ENCODE measurements at regions not wholly inside any gene's neighbourhood (a gene's known extent, or its start where the extent isn't known, plus 50 kb on each side); places are given as distances from the start of the nearest gene placed in this dataset.

GRCh38 chr2:65880436-65880835 lies 448.0 kb upstream of the SPRED2 start:
- DNase-seq = no peak

DNA sequence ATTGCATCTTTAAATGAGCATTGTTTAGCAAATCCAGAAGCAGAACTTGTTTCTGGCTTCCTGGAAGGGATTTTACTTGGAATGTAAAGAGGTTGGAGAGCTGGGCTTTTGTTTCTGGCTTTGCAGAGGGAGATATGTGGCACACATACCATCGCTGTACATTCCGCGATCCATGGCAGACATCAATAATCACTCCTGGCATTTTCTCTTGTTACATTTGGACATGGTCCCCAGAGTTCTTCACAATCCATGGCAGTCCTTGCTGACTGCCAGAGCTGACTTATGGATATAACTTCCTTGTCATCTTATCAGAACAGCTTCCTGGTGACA lies 445.6 kb upstream of the SPRED2 start:
- DNase-seq = no peak

DNA sequence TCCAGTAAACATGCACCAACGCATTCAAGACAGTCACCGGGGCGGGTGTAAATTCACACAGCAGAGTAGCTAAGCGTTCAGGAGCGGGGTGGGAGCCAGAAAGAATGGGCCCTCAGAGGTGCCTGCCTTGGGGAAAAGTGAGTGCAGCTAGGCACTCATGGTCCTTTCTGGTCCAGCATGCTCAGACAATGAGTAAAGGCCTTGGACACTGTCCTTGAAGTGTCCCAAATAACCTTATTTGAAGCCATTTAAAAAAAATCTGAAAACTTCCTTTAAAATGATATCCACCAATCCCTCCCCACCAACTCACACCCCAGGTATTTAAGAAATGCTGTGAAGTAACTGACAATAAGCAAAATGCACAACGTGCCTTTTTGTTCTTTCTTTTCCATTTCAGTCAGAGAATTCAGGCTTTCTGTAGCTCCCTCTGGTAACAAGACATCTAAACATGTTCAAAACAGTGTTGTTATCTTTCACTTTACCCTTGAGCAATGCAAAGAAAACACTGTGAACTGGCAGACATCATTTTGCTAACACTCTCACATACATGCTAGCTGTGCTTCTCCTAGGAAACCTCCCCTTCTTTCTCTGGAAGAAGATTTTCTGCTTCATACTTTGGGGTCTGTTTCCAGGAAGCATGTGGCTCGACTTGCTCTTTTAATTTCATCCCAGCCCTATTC lies 445.1 kb upstream of the SPRED2 start:
- no peak for DNase-seq

DNA sequence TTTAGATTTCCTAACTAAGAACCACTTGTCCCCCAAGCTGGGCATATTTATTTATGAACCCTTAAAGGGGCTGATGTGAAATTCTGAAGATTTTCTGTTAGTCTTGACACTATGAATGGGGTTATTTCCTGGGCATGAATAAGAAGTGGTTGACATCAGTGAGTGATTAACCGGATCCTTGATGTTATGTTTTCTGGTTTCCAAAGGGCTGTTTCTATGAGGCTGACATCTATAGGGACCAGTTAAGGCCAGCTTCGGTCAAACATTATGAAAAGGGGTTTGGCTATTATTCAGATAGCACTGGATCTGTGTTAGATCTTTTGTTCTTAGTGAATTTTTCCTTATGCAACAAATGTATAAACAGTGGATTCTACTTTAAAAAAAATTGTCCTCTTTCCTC lies 443.7 kb upstream of the SPRED2 start:
- no peak for DNase-seq

DNA sequence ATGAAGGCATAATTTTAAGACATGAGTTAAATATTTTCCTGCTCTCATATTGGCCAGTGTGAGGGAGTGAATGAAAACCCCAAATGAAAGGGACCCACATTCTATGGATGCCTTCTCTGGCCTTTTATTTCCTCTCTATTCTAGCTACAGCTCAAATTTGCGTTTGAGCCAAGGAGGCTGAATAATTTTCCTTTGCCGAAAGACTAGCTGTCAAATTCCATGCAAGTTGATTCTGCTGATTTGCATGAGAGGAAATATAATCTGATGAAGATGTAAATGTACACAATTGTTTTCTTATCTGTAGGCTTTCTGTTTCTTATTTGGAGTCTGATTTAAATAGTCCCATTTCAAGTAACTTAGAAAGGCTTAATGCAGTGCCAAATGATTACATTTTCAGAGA lies 438.4 kb upstream of the SPRED2 start:
- no peak for DNase-seq

DNA sequence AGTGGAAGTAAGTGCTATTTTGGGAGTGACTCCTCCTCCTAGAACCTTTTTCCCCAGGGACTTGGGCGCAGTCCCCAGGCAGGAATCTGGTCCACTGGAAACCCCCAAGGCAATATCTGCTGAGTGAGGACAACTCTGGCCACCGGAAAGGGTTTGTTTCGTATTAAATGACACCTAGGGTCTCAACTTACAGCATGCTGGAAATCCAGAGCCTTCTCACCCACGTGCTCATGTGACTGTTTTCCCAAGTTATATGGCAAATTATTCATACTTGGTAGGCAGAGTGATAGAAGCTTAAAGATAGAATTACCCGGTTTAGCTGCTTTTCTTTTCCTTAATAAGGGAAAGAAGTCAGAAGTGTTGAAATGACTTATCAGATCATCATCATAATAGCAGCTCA lies 436.9 kb upstream of the SPRED2 start:
- no peak for DNase-seq

DNA sequence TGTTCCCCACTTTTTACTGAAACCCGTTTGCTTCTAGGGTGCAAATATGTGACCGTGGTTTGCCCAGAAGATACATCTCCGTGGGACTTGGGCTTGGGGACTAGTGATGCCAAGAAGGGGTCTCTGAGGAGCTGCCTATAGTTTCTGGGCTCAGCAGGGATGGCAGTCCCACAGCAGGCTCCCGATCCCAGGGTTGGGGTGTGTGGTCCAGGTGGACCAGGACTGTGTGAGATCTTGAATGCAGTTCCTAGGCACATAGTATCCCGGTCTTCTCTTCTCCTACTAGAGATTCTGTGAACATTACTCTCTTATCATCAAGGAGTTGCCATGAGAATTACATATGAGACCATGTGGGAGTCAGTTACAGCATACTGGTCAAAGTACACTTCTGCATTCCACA lies 435.8 kb upstream of the SPRED2 start:
- DNase-seq = no peak

DNA sequence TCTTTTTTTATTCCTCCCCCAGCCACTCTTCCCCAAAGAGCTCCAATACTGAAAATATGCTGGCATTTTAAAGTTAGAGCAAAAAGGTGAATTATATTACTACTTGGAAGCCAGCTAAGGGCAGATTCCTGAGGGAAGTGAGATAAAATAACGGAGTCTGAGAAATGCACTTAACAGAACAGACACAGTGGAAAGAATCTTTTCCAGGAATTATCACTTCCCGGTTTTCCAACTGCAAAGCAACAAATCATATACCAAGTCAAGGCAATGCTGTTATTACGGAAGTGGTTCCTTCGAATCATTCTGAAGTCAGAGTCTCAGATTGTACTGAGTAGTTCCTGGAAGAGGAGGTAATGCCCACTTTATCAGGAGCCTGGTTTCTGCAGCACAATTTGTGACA lies 435.0 kb upstream of the SPRED2 start:
- no peak for DNase-seq

DNA sequence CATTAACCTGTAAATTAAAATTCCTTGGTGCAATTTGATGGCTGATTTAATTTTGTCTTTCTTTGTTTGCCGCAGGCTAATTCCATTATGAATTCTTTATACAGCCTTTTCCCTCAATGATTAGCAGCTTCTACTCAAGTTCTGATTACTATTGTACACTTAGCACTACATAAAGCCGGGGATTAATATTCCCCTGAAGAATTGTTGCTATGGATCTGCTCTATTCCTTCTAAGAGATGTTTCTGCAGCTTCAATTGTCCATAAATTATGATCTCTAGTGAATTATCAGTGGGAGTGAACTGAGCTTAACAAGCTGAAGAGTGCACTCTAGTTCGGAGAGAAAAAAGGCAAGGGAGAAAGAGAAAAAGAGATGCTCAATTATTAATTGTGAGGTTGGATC lies 433.7 kb upstream of the SPRED2 start:
- no peak for DNase-seq

DNA sequence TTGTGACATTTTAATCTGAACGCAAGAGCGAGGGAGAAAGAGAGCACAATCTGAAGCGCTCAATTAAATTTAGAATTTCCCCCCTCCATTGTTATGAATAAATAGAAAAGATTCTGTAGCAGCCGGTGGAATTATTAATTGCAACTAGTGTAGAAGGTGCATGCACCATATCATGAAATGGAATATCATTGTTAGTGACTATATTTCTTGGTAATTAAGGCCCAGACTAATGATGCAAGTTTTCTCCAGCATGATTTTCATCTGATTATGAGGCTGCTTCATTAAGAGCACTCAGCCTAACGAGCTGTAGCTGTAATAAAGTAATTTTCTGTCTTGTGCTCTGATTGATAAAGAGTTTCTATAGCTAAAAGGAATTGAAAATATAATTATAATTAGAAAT lies 432.2 kb upstream of the SPRED2 start:
- DNase-seq = no peak

DNA sequence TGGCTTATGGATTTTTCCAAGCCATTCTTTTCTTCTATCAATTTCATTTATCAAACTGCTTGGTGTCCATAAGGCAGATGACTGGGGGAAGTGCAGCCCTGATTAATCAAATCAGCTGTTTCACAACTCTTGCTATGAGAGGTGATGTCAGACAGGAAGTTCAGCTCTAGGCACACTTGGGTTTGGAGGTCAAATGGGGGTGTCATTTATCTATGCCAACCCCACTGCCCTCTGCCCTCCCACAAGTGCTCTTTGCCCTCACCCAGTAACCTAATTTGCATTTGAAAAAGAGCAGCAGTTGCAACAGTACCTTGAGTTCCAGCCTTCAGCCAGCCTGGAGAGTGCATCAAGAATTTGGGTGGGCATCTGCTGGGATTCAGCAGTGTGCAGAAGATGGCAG lies 431.3 kb upstream of the SPRED2 start:
- no peak for DNase-seq

DNA sequence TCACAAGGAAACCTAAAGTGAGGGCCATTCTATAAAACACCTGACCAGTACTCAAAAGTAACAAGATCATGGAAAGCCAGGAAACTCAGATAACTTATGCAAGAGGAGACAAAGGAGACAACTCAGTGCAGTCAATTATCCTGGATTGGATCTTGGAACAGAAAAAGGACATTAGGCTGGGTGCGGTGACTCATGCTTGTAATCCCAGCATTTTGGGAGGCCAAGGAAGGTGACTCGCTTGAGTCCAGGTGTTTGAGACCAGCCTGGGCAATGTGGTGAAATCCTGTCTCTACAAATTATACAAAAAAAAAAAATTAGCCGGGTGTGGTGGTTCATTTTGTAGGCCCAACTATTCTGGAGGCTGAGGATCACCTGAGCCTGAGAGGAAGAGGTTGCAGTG lies 424.5 kb upstream of the SPRED2 start:
- DNase-seq = no peak

- DNase-seq = no peak
Measured at GRCh38 chr2:65856423-65856822, 424.0 kb upstream of the SPRED2 start.

DNA sequence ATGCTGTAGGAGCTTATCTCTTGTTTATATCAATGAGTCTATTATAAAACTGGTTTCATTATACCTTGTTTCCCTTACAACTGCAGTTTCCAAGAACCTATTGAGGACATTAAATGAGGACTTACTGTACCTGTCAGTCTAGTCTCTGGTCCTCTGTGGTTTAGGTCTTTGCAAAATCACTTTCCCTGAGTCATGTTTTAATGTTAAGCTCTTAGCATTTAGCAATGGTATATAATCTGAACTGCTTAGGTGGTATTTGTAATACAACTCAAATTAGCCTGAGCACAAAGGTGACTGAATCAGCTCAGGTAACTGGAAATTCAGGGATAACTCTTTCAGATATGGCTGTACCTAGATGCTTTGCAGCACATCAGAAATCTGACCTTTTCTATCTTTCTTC lies 418.3 kb upstream of the SPRED2 start:
- DNase-seq = no peak

- no peak for DNase-seq
Measured at GRCh38 chr2:65846989-65847678, 414.7 kb upstream of the SPRED2 start.

DNA sequence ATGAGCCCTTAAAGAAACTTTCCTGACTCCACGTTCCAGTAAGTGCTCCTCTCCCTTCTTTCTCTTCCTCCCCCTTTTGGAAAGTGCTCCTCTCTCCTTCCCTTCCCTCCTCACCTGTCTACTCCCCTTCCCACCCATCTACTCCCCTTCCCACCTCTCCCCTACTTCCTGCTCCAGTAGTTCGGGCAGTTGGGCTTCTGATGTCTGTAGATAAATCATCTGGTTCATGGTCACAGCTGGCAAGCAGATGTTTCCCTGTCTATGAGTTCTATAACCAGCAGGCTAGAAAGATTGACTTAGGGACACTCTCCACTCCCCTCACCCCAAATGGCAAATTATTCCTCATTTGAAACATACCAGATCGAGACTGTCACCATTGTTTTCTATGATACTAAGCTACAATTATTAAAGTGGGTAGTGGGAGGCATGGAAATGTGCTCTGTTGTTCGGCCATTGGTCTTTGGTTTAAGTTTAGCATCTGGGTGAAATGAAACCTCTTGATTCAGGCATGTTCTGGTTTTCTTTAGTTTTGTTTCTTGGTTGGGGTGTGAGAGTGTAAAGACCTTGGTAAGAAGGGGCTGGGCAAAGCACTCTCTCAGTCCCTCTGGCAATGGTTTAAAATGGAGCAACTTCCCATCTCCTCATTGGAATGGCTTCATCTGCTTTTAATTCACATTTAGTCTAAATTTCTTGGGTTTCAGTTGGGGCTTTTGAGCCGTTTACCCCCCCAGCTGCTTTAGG lies 413.2 kb upstream of the SPRED2 start:
- DNase-seq = no peak

DNA sequence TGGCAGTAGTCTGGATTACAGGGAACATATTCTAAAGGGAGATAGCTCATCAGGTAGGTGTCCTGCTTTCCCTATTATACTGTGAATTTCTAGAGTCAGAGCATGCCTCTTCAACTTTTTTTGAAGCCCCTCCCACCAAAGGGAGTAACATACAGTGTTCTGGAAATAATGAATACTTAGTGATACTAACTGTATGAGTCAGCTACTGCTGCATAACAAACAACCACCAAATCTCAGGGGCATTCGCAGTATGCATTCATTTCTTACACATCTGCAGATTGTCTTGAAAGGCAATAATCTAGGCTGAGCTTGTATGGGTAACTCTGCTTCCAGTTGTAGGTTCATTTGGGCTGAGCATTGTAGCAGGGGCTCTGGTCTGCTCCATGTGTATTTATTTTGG lies 409.7 kb upstream of the SPRED2 start:
- no peak for DNase-seq

DNA sequence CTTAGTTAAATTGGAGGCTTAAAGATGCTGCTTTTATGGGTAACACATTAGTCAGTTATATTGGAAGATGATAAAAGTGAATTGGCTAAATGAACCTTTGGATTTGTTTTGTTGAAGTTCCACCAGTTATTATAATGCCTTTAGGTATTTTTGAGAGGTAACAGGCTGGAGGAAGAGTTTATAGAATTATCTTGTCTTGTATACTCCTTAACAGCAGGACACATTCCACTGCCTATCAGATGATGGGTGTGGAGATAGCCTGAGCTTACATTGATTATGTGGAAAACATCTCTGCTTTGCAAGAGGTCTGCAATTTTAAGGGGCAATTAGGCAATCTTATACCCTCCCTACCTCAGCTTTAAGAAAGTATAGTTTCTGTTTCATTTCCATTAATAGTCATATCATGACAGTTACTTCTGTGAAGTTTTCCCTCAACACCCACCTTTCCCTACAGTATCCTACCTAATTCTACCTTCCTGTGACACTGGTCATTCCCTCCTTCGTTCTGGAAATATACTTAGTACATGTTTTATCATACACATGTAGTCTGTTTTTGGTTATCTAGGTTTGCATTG lies 403.7 kb upstream of the SPRED2 start:
- no peak for DNase-seq

GRCh38 chr2:65834771-65835475 lies 402.5 kb upstream of the SPRED2 start:
- DNase-seq = no peak

DNA sequence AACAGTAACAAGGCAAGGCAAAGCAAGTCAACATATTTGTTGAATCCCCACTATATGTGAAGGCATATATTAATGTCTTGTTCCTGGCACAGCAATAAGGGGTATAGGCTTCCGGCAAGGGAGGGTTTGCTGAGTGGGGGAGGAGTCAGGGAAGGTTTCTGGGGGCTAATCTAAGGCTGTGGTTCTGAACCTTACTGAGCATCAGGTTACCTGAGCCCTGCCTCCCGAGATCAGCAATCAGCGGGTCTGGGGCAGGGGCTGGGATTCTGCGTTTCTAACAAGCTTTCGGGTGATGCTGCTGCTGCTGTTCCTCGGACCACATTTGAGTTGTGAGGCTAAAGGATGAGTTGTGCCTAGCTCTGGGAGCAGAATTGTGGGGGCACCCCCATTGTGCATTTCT lies 401.7 kb upstream of the SPRED2 start:
- no peak for DNase-seq

DNA sequence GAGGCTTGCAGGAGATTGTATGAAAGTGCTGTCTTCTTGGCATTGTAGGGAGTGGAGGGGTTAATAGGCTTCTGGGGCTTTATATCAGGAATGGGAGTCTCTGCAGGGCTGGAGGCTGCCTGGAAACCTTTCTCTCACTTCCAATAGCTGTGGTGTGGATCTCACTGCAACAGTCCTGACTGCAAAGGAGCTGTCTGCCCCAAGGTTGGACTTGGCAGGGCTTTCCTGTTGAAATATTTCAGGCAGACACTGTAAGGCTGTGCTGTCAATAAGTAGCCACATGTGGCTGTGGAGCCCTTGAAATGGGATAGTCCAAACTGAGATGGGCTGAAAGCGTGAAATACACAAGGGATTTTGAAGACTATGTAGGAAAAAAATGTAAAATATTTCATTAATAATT lies 399.1 kb upstream of the SPRED2 start:
- no peak for DNase-seq

- no peak for DNase-seq
Measured at GRCh38 chr2:65826567-65826966, 394.2 kb upstream of the SPRED2 start.

DNA sequence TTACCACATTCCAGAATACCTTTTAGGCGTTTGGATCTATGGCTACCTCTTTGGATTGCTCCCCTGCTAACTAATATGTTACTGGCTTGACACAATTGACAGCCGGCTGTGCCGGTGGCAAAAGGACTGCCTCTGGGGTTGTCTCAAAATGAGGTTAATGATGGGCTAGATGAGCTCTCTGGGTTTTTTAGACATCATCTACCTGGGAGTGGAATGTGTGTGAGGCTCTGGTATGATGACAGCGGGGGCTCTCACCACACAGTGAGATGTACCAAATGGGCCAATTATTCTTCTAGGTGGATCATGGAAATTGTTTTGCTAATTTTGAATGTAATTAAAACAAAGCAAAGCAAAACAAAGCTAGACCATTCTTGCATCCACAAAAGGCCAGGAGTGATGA lies 391.1 kb upstream of the SPRED2 start:
- DNase-seq = no peak

DNA sequence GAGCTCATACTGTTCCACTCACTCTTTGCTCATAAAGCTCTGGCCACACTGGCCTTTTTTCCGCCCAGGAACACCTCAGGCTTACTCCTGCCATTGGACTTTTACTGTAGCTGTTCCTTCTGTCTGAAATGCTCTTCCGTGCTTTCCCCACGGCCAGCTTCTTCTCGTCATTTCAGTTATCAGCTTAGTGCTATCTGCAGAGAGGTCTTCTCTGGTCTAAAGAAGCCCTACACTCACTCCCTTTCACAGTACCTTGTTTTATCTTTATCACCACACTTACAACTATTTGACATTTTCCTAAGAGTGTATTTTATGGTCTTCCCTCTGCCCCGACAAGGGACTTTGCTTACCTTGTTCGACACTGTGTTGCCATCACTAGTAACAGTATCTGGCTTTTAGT lies 388.1 kb upstream of the SPRED2 start:
- no peak for DNase-seq
